GM12878 (cell line): ENCODE measurements at regions not wholly inside any gene's neighbourhood (a gene's known extent, or its start where the extent isn't known, plus 50 kb on each side); places are given as distances from the start of the nearest gene placed in this dataset.

Experiments used
- ATAC-seq: fragments of 200-7000 bp; cut with Tn5 transposase; 3 replicates; pipeline ENCODE4 v1.9.1; 2020; ENCODE audit warnings: mild to moderate bottlenecking, moderate library complexity
- BruUV-seq: library from RNA; stranded (reverse); fragments of 400-500 nt; replicated peaks from 2 replicates; lab custom pipeline; 2021; lab: Mats Ljungman, UMichigan
- CTCF ChIA-PET: fragments of 300-600 bp; sonication (Branson Sonifier 250); formaldehyde crosslinking; extraction: SDS; loops from one replicate; lab custom pipeline; 2021; ENCODE audit warnings: inconsistent platforms; lab: Yijun Ruan, JAX
- POLR2A ChIA-PET: fragments of 350-600 bp; formaldehyde crosslinking; extraction: SDS; loops from one replicate; lab custom pipeline; 2021; ENCODE audit warnings: inconsistent platforms; lab: Charles Lee
- RAD21 ChIA-PET: fragments of 300-600 bp; sonication (Branson Sonifier 250); formaldehyde crosslinking; loops from one replicate; lab custom pipeline; 2023; ENCODE audit warnings: antibody characterized with exemption; ENCODE audit not compliant: unreplicated experiment; lab: Charles Lee
- SMC1A ChIA-PET: fragments of 300-600 bp; sonication (Branson Sonifier 250); formaldehyde crosslinking; loops from one replicate; lab custom pipeline; 2023; ENCODE audit not compliant: unreplicated experiment, uncharacterized antibody; lab: Charles Lee
- DNase-seq: peaks from one replicate; pipeline ENCODE4 v3.0.0-alpha.2; 2011; ENCODE audit warnings: low read depth, low spot score
- FAIRE-seq: peaks from 3 replicates; lab custom pipeline; 2011; peaks lifted over from hg19 to GRCh38; lab: Jason Lieb, UNC
- H2AFZ ChIP-seq: 2 replicates; pipeline ENCODE4 v1.6.0; 2011; ENCODE audit warnings: low read depth, low read length, control low read depth; ENCODE audit not compliant: control insufficient read depth
- H3K27ac ChIP-seq: 2 replicates; pipeline ENCODE4 v1.5.1; 2011; ENCODE audit warnings: control low read depth; ENCODE audit not compliant: control insufficient read depth, insufficient read depth
- H3K27me3 ChIP-seq, 2 experiments: replicated peaks in 1 of 2; 2 replicates each; pipeline versions ENCODE4 v1.6.0 to v1.6.1; 2011; ENCODE audit warnings: low read length in 1 of 2; ENCODE audit not compliant: control insufficient read depth in 2 of 2, insufficient read depth in 2 of 2
- H3K36me3 ChIP-seq, 2 experiments: 2 replicates each; pipeline ENCODE4 v1.5.1; 2011; ENCODE audit warnings: low read length in 1 of 2; ENCODE audit not compliant: control insufficient read depth in 2 of 2, insufficient read depth in 2 of 2
- H3K4me1 ChIP-seq: 2 replicates; pipeline ENCODE4 v1.6.1; 2011; ENCODE audit warnings: mild to moderate bottlenecking, low read length, moderate library complexity, mixed read lengths; ENCODE audit not compliant: control insufficient read depth, insufficient read depth
- H3K4me2 ChIP-seq: 2 replicates; pipeline ENCODE4 v1.6.0; 2011; ENCODE audit warnings: control low read depth; ENCODE audit not compliant: control insufficient read depth, insufficient read depth
- H3K4me3 ChIP-seq: fragments of 200-600 bp; sonication (generic); 2 replicates; pipeline ENCODE4 v1.5.1; 2016
- H3K79me2 ChIP-seq: 2 replicates; pipeline ENCODE4 v1.6.0; 2011; ENCODE audit warnings: low read length; ENCODE audit not compliant: control insufficient read depth, insufficient read depth
- H3K9ac ChIP-seq: 2 replicates; pipeline ENCODE4 v1.8.0; 2011; ENCODE audit warnings: low read length, control low read depth, mixed read lengths; ENCODE audit not compliant: control insufficient read depth, insufficient read depth
- H3K9me3 ChIP-seq: replicated peaks from 3 replicates; pipeline ENCODE4 v1.5.1; 2011; ENCODE audit warnings: mild to moderate bottlenecking, low read length; ENCODE audit not compliant: control insufficient read depth, insufficient read depth
- H4K20me1 ChIP-seq: 2 replicates; pipeline ENCODE4 v1.6.0; 2011; ENCODE audit not compliant: control insufficient read depth, insufficient read depth
- BMI1 ChIP-seq: fragments of 450-650 bp; IDR thresholded peaks from 2 replicates; pipeline ENCODE4 v1.6.1; 2016; ENCODE audit warnings: mild to moderate bottlenecking, moderate library complexity, borderline replicate concordance
- CHD4 ChIP-seq: fragments of 200-600 bp; sonication (generic); IDR thresholded peaks from 2 replicates; pipeline ENCODE4 v1.6.1; 2016; ENCODE audit warnings: mild to moderate bottlenecking
- DPF2 ChIP-seq: fragments of 450-650 bp; IDR thresholded peaks from 2 replicates; pipeline ENCODE4 v1.6.1; 2017; ENCODE audit warnings: mild to moderate bottlenecking
- ESRRA ChIP-seq: IDR thresholded peaks from 2 replicates; pipeline ENCODE4 v1.6.1; 2012; ENCODE audit warnings: mild to moderate bottlenecking, low read length, improper control_type of control experiment
- IKZF2 ChIP-seq, 2 experiments: fragments of 450-650 bp; IDR thresholded peaks; 2 replicates each; pipeline ENCODE4 v1.6.1; 2017; ENCODE audit warnings: mild to moderate bottlenecking in 2 of 2, moderate library complexity in 2 of 2
- LARP7 ChIP-seq: fragments of 450-650 bp; IDR thresholded peaks from 2 replicates; pipeline ENCODE4 v1.6.1; 2017; ENCODE audit warnings: mild to moderate bottlenecking
- RB1 ChIP-seq: fragments of 450-650 bp; formaldehyde crosslinking; IDR thresholded peaks from 2 replicates; pipeline ENCODE4 v1.6.1; 2017; ENCODE audit warnings: mild to moderate bottlenecking, borderline replicate concordance
- RELB ChIP-seq: fragments of 450-650 bp; IDR thresholded peaks from 2 replicates; pipeline ENCODE4 v1.6.1; 2017; ENCODE audit warnings: low read depth, mild to moderate bottlenecking, moderate library complexity
- RFX5 ChIP-seq: IDR thresholded peaks from 2 replicates; pipeline ENCODE4 v1.6.1; 2011; ENCODE audit warnings: low read depth, low read length, improper control_type of control experiment
- YY1 ChIP-seq: IDR thresholded peaks from 2 replicates; pipeline ENCODE4 v1.6.1; 2011; ENCODE audit warnings: low read depth, mild to moderate bottlenecking, low read length
- ZBED1 ChIP-seq: IDR thresholded peaks from 2 replicates; pipeline ENCODE4 v1.6.1; 2016; ENCODE audit warnings: borderline replicate concordance
- ZSCAN29 ChIP-seq: fragments of 450-650 bp; IDR thresholded peaks from 2 replicates; pipeline ENCODE4 v1.6.1; 2017; ENCODE audit warnings: mild to moderate bottlenecking, moderate library complexity
- WGBS: methylation state at CpG from one replicate; pipeline ENCODE4 v1.1.6; 2016; ENCODE audit warnings: low lambda C conversion rate; ENCODE audit not compliant: insufficient replicate concordance, insufficient coverage; ENCODE audit errors: missing lambda C conversion rate; 5-methylcytosine and 5-hydroxymethylcytosine counted together
- in situ Hi-C: fragments of 300-500 bp; cut with MboI; formaldehyde crosslinking; loops from 9 replicates; pipeline ENCODE4 v1.14.3; 2018; ENCODE audit warnings: mixed read lengths
- intact Hi-C: fragments of 100-400 bp; cut with micrococcal nuclease; formaldehyde crosslinking; loops from one replicate; pipeline ENCODE4 v1.14.2; 2022; ENCODE audit not compliant: unreplicated experiment
- TF ChIP-seq, protein P1 (sequence below): fragments of 450-650 bp; IDR thresholded peaks from 2 replicates; pipeline ENCODE4 v1.6.1; 2017; ENCODE audit warnings: mild to moderate bottlenecking, moderate library complexity

GRCh38 chr14:56862836-56863235, 52.6 kb upstream of the OTX2 start:
- Histone ChIP-seq H3K9ac (no peak overlapping the region), H3K36me3 (no peaks in the 10 kb centered on the region), H2AFZ (no peak overlapping the region), H3K4me2 (no peak overlapping the region), H3K27ac (no peak overlapping the region), H3K79me2 (no peaks in the 10 kb centered on the region), H3K4me3 (no peak overlapping the region), H3K9me3 (no peaks in the 10 kb centered on the region), H3K27me3 (no peaks in the 10 kb centered on the region), H4K20me1 (no peaks in the 10 kb centered on the region), H3K4me1 (no peaks in the 10 kb centered on the region)
- BruUV-seq, result no TSS peak
- CTCF ChIA-PET, result no interaction called here
- POLR2A ChIA-PET, result interaction anchor here (0.6 kb wide), 1 partner anchor 1828 kb away, joined by 4 read pairs; no protein-coding TSS in a partner anchor
- RAD21 ChIA-PET, result no interaction called here
- SMC1A ChIA-PET, result no interaction called here
- in situ Hi-C loops, result no loop called here
- intact Hi-C loops, result loop anchor here (10.0 kb wide), 1 partner anchor 308 kb away; no protein-coding TSS in a partner anchor
- DNase-seq (no peak), FAIRE-seq (no peak), ATAC-seq (no peak)
- WGBS, result 20% methylated on average over 5 of the region's 5 CpGs
- TF ChIP-seq BMI1 (no peak), ESRRA (no peak), ZSCAN29 (no peak), YY1 (no peak), ZBED1 (no peak), LARP7 (no peak), RFX5 (no peak), RELB (no peak), CHD4 (no peak), DPF2 (no peak), RB1 (no peak), IKZF2 (IDR thresholded peaks at IDR 0.05) (no peak)
- TF ChIP-seq, protein P1, sequence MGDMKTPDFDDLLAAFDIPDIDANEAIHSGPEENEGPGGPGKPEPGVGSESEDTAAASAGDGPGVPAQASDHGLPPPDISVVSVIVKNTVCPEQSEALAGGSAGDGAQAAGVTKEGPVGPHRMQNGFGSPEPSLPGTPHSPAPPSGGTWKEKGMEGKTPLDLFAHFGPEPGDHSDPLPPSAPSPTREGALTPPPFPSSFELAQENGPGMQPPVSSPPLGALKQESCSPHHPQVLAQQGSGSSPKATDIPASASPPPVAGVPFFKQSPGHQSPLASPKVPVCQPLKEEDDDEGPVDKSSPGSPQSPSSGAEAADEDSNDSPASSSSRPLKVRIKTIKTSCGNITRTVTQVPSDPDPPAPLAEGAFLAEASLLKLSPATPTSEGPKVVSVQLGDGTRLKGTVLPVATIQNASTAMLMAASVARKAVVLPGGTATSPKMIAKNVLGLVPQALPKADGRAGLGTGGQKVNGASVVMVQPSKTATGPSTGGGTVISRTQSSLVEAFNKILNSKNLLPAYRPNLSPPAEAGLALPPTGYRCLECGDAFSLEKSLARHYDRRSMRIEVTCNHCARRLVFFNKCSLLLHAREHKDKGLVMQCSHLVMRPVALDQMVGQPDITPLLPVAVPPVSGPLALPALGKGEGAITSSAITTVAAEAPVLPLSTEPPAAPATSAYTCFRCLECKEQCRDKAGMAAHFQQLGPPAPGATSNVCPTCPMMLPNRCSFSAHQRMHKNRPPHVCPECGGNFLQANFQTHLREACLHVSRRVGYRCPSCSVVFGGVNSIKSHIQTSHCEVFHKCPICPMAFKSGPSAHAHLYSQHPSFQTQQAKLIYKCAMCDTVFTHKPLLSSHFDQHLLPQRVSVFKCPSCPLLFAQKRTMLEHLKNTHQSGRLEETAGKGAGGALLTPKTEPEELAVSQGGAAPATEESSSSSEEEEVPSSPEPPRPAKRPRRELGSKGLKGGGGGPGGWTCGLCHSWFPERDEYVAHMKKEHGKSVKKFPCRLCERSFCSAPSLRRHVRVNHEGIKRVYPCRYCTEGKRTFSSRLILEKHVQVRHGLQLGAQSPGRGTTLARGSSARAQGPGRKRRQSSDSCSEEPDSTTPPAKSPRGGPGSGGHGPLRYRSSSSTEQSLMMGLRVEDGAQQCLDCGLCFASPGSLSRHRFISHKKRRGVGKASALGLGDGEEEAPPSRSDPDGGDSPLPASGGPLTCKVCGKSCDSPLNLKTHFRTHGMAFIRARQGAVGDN, result no peak
